ENCODE measurements at regions not wholly inside any gene's neighbourhood (a gene's known extent, or its start where the extent isn't known, plus 50 kb on each side); places are given as distances from the start of the nearest gene placed in this dataset.

GRCh38 chr3:43965656-43966055 is 274.9 kb downstream of the ABHD5 start:
- ATAC-seq: no peak
- Histone ChIP-seq H3K9me3 (no peaks in the 10 kb centered on the region), H3K4me1 (no peaks in the 10 kb centered on the region), H3K4me3 (no peak overlapping the region), H3K36me3 (no peaks in the 10 kb centered on the region), H3K27me3 (peaks cover 6% of the 10 kb centered on the region), H3K27ac (no peak overlapping the region)
- DNase-seq: no peak
- no peak for TF ChIP-seq CTCF (IDR thresholded peaks at IDR 0.05)
- intact Hi-C loops (cut with DNase I): no loop called here

GRCh38 chr3:43966126-43966525 is 275.4 kb downstream of the ABHD5 start:
- no peak for DNase-seq
- Histone ChIP-seq H3K9me3 (no peaks in the 10 kb centered on the region), H3K27ac (no peak overlapping the region), H3K4me3 (no peak overlapping the region), H3K27me3 (peaks cover 6% of the 10 kb centered on the region), H3K36me3 (no peaks in the 10 kb centered on the region), H3K4me1 (no peaks in the 10 kb centered on the region)
- intact Hi-C loops (cut with DNase I): no loop called here
- ATAC-seq: no peak
- TF ChIP-seq CTCF (IDR thresholded peaks at IDR 0.05): no peak

GRCh38 chr3:43966530-43966929 is 275.2 kb upstream of the TOPAZ1 start:
- H3K4me3 ChIP-seq: no peak overlapping the region
- DNase-seq (no peak), ATAC-seq (no peak)
- H3K9me3 ChIP-seq: no peaks in the 10 kb centered on the region
- intact Hi-C loops (cut with DNase I): no loop called here
- H3K4me1 ChIP-seq: no peaks in the 10 kb centered on the region
- H3K27ac ChIP-seq: no peak overlapping the region
- TF ChIP-seq CTCF (IDR thresholded peaks at IDR 0.05): no peak
- no peaks in the 10 kb centered on the region for H3K36me3 ChIP-seq
- H3K27me3 ChIP-seq: peaks cover 6% of the 10 kb centered on the region

- Histone ChIP-seq H3K4me1 (no peaks in the 10 kb centered on the region), H3K27me3 (peaks cover 6% of the 10 kb centered on the region), H3K36me3 (no peaks in the 10 kb centered on the region), H3K9me3 (no peaks in the 10 kb centered on the region), H3K27ac (no peak overlapping the region), H3K4me3 (no peak overlapping the region)
- ATAC-seq: no peak
- intact Hi-C loops (cut with DNase I): no loop called here
- no peak for DNase-seq
- no peak for TF ChIP-seq CTCF (IDR thresholded peaks at IDR 0.05)
Measured at GRCh38 chr3:43968465-43968864, 273.2 kb upstream of the TOPAZ1 start.

GRCh38 chr3:43969944-43970343 is 271.7 kb upstream of the TOPAZ1 start:
- no peak overlapping the region for H3K4me3 ChIP-seq
- no peak for DNase-seq
- no peak for ATAC-seq
- intact Hi-C loops (cut with DNase I): no loop called here
- H3K27ac ChIP-seq: no peak overlapping the region
- H3K27me3 ChIP-seq: peaks cover 6% of the 10 kb centered on the region
- no peak for TF ChIP-seq CTCF (IDR thresholded peaks at IDR 0.05)
- H3K9me3 ChIP-seq: no peaks in the 10 kb centered on the region
- no peaks in the 10 kb centered on the region for H3K36me3 ChIP-seq
- no peaks in the 10 kb centered on the region for H3K4me1 ChIP-seq

DNA sequence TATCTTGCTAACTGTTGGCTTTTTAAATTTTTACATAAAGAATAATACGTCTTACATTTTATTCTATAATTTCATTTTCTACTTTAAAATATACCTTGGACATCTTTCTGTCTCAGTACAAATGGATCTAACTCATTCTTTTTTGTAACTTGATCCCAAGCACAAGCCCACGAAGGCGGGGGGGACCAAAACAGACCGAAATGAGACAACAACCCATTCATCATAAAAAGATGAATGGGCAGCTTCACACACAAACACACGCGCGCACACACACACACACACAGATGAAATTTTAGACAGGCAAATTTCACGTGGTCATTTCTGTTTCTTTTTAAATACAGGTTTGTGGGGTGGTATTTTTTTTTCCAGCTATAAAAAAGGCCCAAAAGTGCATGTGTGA is 271.3 kb upstream of the TOPAZ1 start:
- H3K4me3 ChIP-seq: no peak overlapping the region
- TF ChIP-seq CTCF (IDR thresholded peaks at IDR 0.05): no peak
- no peaks in the 10 kb centered on the region for H3K4me1 ChIP-seq
- H3K36me3 ChIP-seq: no peaks in the 10 kb centered on the region
- no peaks in the 10 kb centered on the region for H3K9me3 ChIP-seq
- intact Hi-C loops (cut with DNase I): no loop called here
- DNase-seq (no peak), ATAC-seq (no peak)
- peaks cover 6% of the 10 kb centered on the region for H3K27me3 ChIP-seq
- no peak overlapping the region for H3K27ac ChIP-seq
